Natural killer cell treated with Interleukin-12 subunit alpha and Interleukin-12 subunit beta and Interleukin-15 and Interleukin-18, amount 100 ng/mL, for 72 hours (primary cell): ENCODE measurements at regions not wholly inside any gene's neighbourhood (a gene's known extent, or its start where the extent isn't known, plus 50 kb on each side); places are given as distances from the start of the nearest gene placed in this dataset.
A peak's percentile ranks its signal among the peaks of the same experiment; 100 is the strongest.

Source experiments
- ATAC-seq, 2 donors: fragments of 150-1000 bp; cut with Tn5 transposase in 1 of 2; sonication (Bioruptor Pico), chemical (Tn5 transposase) in 1 of 2; 2 replicates each; pipeline ENCODE4 v1.10.0; 2021
- DNase-seq: peaks from one replicate; pipeline ENCODE4 v3.0.0; 2022; ENCODE audit warnings: low spot score
- H3K27ac Mint-ChIP-seq, 2 donors: 1 replicate in 1 of 2; 2 replicates in 1 of 2; pipeline ENCODE4 v1.8.0; 2022; ENCODE audit warnings: mixed read lengths in 2 of 2, mild to moderate bottlenecking in 1 of 2, moderate library complexity in 1 of 2
- H3K27me3 Mint-ChIP-seq, 2 donors: 1 replicate in 1 of 2; 2 replicates in 1 of 2; pipeline ENCODE4 v1.8.0; 2022; ENCODE audit warnings: mixed read lengths in 2 of 2
- H3K36me3 Mint-ChIP-seq: one replicate; pipeline ENCODE4 v1.8.0; 2022; ENCODE audit warnings: mixed read lengths
- H3K4me1 Mint-ChIP-seq, 2 donors: 1 replicate in 1 of 2; 2 replicates in 1 of 2; pipeline ENCODE4 v1.8.0; 2022; ENCODE audit warnings: low read depth in 2 of 2, mixed read lengths in 2 of 2, mild to moderate bottlenecking in 1 of 2
- H3K4me3 Mint-ChIP-seq: one replicate; pipeline ENCODE4 v1.8.0; 2022; ENCODE audit warnings: mixed read lengths
- H3K9me3 Mint-ChIP-seq: 2 replicates; pipeline ENCODE4 v1.8.0; 2022; ENCODE audit warnings: mixed read lengths

DNA sequence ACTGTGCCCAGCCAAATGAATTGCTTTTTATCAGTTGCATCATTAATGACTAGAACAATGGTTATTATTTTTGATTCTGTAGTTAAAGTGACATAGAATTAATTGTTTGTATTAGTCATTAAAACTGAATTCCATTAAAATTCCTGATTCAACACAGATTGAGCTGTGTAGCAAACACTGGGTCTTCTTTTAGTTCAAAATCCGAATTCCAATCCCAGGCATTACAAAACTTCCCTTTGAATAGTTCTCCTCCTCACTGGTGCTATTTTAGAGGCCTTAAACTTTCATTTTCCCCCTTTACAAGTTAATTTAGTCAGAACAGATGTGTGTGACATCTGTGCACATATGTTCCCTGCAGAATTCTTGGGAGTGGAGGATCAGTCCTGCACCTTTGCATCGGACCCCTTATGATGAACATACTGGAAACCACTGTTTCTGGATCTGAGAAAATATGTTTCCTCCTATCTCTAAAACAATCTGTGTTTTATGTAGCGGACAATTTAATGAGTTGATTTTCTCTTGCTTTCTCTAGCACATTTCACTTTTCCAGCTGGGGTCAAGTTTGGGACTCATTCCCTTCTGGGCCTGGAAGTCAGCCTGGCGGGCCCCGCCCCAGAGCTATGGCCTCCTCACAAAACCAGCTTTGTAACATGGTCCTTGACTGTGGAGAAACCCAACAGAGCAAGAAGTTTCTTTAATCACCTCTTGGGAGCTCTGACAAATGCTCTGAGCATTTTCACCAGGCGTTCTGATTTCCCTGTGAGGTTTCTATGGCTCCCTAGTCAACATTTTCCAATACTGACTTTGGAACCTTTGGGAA lies 87.9 kb upstream of the MAMDC2 start:
- no peaks in the 10 kb centered on the region for H3K36me3 Mint-ChIP-seq
- H3K27ac Mint-ChIP-seq, result no peak overlapping the region
- peaks cover 9 to 10% of the 10 kb centered on the region in 2 donors for H3K27me3 Mint-ChIP-seq
- no peaks in the 10 kb centered on the region for H3K4me1 Mint-ChIP-seq
- ATAC-seq (no peak), DNase-seq (no peak)
- H3K4me3 Mint-ChIP-seq, result no peak overlapping the region
- H3K9me3 Mint-ChIP-seq, result no peaks in the 10 kb centered on the region

DNA sequence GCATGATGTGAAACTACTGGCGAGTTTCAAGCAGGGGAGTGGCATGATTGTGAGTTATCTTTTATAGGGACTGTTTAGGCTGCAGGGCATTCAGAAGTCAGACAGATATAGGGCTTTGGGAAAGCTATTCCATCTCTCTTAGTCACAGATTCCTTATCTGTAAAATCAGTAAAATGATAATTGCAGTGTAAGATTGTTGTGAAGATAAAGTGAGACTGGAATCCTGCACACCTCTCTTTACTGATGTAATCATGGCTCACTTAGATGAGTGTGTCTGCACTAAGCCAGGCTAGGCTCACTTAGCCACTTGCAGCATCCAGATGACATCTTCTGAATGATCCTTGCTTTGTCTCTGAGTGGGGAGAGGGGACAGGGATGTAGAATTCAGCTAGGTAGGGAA lies 81.8 kb upstream of the MAMDC2 start:
- no peak for DNase-seq
- Mint-ChIP-seq H3K27me3 (peaks cover 11 to 20% of the 10 kb centered on the region in 2 donors), H3K9me3 (no peaks in the 10 kb centered on the region), H3K4me1 (no peaks in the 10 kb centered on the region), H3K36me3 (no peaks in the 10 kb centered on the region), H3K4me3 (no peak overlapping the region), H3K27ac (no peak overlapping the region)
- ATAC-seq, result peak in 1 of 2 donors; percentile 11

DNA sequence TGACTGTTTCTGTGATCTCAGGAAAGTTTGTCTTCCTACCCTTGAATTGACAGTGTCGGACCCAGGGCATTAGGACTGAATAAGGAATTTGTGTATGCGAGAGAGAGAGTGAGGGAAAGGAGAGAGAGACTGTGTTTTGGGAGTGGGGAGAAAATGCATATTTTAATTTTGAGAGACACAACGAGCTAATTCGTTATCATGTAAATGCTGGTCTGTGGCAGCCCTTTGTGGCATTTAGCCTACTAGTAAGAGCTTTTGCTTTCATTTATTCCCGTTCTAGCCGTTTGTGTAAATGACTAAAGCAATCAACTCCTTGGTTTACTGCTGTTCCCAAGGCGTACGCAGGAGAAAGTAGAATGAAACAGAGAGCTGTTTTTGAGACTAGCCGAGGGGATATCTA lies 79.8 kb upstream of the MAMDC2 start:
- DNase-seq (no peak), ATAC-seq (no peak)
- H3K27me3 Mint-ChIP-seq, result peaks cover 11 to 20% of the 10 kb centered on the region in 2 donors
- no peak overlapping the region for H3K4me3 Mint-ChIP-seq
- H3K27ac Mint-ChIP-seq, result no peak overlapping the region
- no peaks in the 10 kb centered on the region for H3K36me3 Mint-ChIP-seq
- H3K4me1 Mint-ChIP-seq, result no peaks in the 10 kb centered on the region
- no peaks in the 10 kb centered on the region for H3K9me3 Mint-ChIP-seq

DNA sequence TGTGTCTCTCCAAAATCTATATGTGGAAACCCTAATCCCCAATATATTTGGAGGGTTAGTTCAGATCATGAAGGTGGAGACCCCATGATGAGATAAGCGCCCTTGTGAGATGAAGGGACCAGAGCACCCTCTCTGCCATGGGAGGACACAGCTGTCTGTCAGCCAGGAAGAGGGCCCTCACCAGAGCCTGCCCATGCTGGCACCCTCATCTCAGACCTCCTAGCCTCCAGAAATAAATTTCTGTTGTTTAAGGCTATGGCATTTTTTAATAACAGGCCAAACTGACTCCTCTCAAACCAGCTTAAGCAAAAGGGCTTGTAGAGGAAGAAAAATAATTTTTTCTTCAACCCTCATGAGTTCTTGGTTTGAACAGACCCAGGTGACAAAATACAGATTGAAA lies 79.2 kb upstream of the MAMDC2 start:
- ATAC-seq, result no peak
- no peak overlapping the region for H3K27ac Mint-ChIP-seq
- H3K36me3 Mint-ChIP-seq, result no peaks in the 10 kb centered on the region
- no peak overlapping the region for H3K4me3 Mint-ChIP-seq
- no peaks in the 10 kb centered on the region for H3K4me1 Mint-ChIP-seq
- no peak for DNase-seq
- peaks cover 9 to 19% of the 10 kb centered on the region in 2 donors for H3K27me3 Mint-ChIP-seq
- no peaks in the 10 kb centered on the region for H3K9me3 Mint-ChIP-seq

DNA sequence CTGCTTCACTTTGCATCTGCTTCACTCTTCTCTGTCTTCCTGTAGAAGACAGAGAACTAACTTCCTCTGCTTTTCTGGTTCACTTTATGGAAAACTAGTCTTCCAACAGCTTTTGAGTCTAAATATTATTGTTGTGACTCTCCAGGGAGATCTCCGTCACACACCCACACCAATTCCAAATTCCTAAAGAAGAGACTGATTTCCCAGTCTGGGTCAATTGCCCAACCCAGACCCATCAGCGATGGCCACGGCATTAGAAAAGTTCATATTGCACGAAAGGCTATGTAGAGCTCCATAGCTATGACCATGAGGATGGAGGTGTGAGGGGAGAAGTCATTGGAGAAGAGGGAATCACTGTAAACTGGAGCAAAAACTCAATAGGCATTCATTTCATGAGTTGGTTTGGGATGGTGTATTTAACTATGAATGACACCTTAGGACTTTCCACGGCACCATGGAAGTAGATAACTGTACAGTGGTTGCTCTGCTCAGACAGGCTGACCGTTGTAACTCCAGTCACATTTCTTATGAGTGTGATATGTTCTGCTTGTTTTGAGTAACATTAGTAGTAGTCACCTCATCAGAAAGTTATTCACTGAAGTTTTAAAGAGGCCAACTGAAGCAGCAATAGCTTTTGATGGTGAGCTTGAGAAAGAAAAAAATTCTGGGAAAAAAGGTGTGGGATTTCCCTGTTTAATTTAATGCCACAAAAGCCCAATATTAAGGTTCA lies 78.1 kb upstream of the MAMDC2 start:
- Mint-ChIP-seq H3K9me3 (no peaks in the 10 kb centered on the region), H3K4me1 (no peaks in the 10 kb centered on the region), H3K36me3 (no peaks in the 10 kb centered on the region), H3K27me3 (peaks cover 6 to 13% of the 10 kb centered on the region in 2 donors), H3K27ac (no peak overlapping the region), H3K4me3 (no peak overlapping the region)
- no peak for ATAC-seq
- DNase-seq, result no peak

DNA sequence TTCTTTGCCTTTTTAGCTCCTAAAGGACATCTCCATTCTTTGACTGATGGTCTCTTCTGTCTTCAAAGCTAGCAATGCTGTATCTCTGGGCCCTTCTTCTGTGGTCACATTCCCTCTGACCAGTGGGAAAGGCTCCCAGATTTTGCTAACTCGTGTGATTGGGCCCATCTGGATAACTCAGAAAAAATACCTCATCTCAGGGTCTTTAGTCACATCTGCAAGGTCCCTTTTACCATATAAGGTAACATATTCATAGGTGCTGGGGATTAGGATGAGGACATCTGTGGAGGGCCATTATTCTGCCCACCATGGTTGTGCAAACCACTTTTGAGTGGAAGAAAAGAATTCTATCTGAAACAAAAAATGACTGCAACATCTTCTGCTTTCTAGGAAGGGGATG lies 76.3 kb upstream of the MAMDC2 start:
- Mint-ChIP-seq H3K36me3 (no peaks in the 10 kb centered on the region), H3K27ac (no peak overlapping the region), H3K4me1 (no peaks in the 10 kb centered on the region), H3K4me3 (no peak overlapping the region), H3K27me3 (peaks cover 4 to 5% of the 10 kb centered on the region in 2 donors), H3K9me3 (no peaks in the 10 kb centered on the region)
- ATAC-seq (no peak), DNase-seq (no peak)

DNA sequence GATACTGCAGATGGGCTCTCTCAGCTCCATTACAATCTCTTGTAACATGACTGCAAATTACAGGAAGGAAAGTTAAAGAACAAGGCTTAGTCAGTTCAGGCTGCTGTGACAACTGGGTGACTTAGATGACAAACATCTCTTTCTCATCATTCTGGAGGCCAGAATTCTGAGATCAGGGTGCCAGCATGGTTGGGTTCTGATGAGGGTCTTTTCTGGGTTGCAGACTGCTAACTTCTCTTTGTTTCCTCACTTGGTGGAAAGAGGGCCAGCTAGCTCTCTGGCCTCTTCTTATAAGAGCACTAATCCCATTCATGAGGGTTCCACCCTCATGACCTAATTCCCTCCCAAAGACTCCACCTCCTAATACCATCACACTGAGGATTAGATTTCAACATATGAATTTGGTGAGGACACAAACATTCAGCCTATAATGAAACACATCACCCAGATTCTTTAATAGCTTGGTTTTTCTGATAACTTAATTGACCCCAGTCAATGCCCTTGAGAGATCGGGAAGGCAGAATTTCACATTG lies 73.6 kb upstream of the MAMDC2 start:
- H3K9me3 Mint-ChIP-seq, result no peaks in the 10 kb centered on the region

DNA sequence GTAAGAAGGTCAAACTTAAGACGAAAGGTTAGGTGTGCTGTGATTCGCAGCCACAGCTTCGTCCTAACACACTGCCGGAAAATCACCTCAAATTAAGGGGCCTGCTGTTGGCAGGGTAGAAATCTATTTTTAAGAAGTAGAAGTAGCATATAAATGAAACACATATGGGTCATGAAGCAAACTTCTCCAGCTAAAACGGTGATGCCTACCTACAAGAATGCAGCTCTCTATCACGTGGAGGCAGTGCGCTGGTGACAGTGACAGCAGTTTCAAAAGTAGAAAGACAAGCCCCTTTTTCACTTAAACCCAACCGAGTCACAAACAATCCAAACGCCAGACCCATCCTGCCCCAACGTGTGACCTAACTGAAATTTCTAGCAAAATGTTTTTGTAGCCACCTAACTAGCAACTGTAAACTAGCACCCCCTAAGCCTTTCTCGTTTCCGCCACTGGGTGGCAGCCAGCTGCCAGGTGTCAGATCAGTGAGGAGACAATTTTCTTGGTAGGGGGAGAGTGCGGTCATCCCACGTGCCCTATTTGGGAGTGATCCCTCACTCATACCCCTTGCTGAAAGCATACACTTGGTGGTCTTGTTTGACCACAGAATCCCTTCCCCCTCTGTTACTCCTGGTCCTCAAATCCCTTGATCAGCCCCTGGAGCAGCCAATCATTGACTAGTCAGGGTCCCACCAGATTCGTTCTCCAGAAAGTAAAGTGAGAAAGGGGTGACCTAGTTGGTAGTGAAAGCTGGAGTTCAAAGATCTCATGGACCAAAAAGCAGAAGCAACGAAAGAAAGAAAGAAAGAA lies 71.8 kb upstream of the MAMDC2 start:
- DNase-seq (no peak), ATAC-seq (peak in 1 of 2 donors; percentile 51)
- H3K4me3 Mint-ChIP-seq, result no peak overlapping the region
- no peaks in the 10 kb centered on the region for H3K36me3 Mint-ChIP-seq
- H3K9me3 Mint-ChIP-seq, result no peaks in the 10 kb centered on the region
- no peak overlapping the region for H3K27ac Mint-ChIP-seq
- H3K4me1 Mint-ChIP-seq, result no peaks in the 10 kb centered on the region
- peaks cover 4 to 7% of the 10 kb centered on the region in 2 donors for H3K27me3 Mint-ChIP-seq

More for the DNA sequence above, 73.6 kb upstream of the MAMDC2 start:
- Mint-ChIP-seq H3K27me3 (peaks cover 4 to 7% of the 10 kb centered on the region in 2 donors), H3K4me3 (no peak overlapping the region), H3K36me3 (no peaks in the 10 kb centered on the region), H3K4me1 (no peaks in the 10 kb centered on the region), H3K27ac (no peak overlapping the region)
- no peak for ATAC-seq
- DNase-seq, result no peak

DNA sequence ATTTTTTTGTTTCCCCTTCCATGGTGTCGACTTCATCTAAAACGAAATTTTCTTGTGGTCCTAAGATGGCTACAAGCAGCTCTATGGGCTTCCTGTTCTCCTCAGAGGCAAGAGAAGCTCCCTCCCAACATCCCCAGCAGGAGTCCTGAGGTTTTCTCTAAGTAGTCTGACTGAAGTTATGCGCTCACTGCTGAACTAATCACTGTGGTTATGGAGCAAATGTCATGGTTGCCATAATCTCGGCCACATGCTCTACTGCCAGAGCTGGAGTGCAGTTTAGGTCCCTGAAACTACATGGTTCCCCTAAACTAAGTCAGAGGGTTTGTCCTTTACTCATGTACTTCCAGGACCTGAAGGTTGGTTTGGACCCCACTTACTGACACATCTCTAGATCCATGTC lies 68.0 kb upstream of the MAMDC2 start:
- Mint-ChIP-seq H3K27ac (no peak overlapping the region), H3K9me3 (no peaks in the 10 kb centered on the region), H3K4me1 (no peaks in the 10 kb centered on the region), H3K36me3 (no peaks in the 10 kb centered on the region), H3K4me3 (no peak overlapping the region), H3K27me3 (peaks cover 8 to 10% of the 10 kb centered on the region in 2 donors)
- no peak for DNase-seq
- ATAC-seq, result no peak

DNA sequence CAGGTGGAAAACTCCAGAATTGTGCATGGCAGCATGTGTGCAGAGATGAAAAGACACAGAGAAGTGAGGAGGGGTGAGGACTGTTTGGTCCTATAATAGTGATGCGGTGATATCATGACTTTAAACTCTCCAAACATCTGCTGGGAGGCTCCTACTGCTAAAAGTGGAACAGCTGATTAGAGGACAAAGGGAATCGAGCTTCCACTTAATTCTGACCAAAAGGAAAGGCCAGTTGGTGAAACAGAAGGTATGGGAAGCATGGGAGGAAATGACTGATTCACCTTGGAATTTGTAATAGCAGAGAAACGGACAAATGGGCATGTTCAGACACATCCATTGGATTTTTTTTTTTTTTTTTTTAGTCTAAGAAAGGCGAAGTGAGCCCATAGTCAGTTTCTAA lies 67.5 kb upstream of the MAMDC2 start:
- Mint-ChIP-seq H3K27me3 (peaks cover 11 to 14% of the 10 kb centered on the region in 2 donors), H3K27ac (no peak overlapping the region), H3K9me3 (no peaks in the 10 kb centered on the region), H3K4me3 (no peak overlapping the region), H3K4me1 (no peaks in the 10 kb centered on the region), H3K36me3 (no peaks in the 10 kb centered on the region)
- ATAC-seq (no peak), DNase-seq (no peak)

DNA sequence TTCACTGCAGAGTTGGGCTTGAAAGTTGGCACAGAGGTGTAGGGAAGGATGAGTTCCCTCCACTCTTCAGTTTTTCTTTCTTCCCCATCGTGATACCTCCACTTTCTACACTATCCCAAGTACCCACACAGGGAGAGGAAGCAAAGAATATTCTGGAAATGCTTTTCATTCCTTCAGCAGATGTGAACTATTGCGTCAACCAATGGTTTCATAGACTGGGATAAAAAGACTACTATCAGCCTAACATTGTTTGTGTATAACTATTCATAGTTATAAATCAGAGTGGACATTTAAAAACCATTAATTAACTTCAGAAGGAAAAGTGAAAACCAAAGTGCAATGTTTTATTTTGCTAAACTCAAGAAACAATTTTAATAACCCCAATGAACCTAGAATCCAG lies 63.6 kb upstream of the MAMDC2 start:
- Mint-ChIP-seq H3K4me3 (no peak overlapping the region), H3K27ac (no peak overlapping the region), H3K36me3 (no peaks in the 10 kb centered on the region), H3K4me1 (no peaks in the 10 kb centered on the region), H3K27me3 (peaks cover 7 to 15% of the 10 kb centered on the region in 2 donors), H3K9me3 (no peaks in the 10 kb centered on the region)
- no peak for DNase-seq
- ATAC-seq, result no peak

DNA sequence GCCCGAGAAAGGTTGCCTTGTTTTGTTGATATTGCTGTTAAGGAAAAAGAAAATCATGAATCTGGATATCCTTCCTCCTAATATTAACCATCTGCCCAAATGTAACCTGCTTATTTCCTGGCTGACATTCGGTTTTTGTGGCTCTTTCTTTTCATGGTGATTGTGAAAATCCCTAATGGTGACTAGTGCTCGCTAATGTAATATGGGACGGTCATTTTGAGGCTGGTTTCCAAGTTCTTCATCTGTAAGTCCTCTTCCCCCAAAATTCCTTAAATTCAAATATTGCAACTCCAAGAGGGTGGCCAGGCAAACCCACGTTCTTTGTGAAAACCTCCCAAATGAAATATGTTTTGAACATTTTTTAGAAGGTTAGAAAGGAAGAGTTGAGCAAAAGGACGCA lies 63.1 kb upstream of the MAMDC2 start:
- Mint-ChIP-seq H3K27me3 (peaks cover 7 to 15% of the 10 kb centered on the region in 2 donors), H3K4me3 (no peak overlapping the region), H3K36me3 (no peaks in the 10 kb centered on the region), H3K27ac (no peak overlapping the region), H3K9me3 (no peaks in the 10 kb centered on the region), H3K4me1 (no peaks in the 10 kb centered on the region)
- ATAC-seq, result no peak
- no peak for DNase-seq

DNA sequence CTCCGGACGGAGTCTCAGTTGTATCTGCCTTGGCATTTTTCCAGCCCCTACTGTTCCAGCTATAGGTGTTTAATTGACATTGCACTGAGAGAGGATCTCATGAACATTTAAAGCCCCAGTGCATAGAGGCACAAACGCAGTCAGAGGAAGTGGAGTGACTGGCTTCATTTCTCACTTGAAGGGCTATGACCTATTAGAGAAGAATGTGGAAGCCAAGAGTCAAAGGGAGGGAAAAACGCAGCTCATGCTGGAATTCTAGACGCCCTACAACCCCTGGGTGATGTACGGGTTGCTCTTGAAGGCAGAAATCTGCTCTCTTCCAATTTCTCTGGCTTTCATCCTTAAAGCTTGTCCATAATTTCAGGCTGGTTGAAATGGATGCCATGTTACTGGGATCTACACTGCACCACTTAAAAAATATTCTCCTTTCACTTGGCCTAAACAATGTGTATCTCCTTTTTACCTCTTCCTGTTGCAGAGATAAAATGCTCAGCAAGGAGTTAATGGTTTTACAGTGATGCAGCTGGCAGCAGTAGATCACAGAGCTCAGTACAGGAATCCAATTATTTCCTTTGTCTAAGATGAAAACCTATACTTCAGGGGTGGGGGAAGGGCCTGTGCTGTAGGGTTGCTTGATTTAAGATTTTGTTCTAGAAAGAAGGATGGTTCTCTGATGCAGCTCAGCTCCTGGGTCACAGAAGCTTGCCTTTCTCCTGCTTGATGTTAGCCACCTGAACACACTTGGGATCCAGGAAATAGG lies 61.8 kb upstream of the MAMDC2 start:
- H3K27me3 Mint-ChIP-seq, result peaks cover 7 to 15% of the 10 kb centered on the region in 2 donors
- no peak for DNase-seq
- no peak overlapping the region for H3K4me3 Mint-ChIP-seq
- ATAC-seq, result no peak
- no peaks in the 10 kb centered on the region for H3K4me1 Mint-ChIP-seq
- no peaks in the 10 kb centered on the region for H3K36me3 Mint-ChIP-seq
- no peak overlapping the region for H3K27ac Mint-ChIP-seq
- no peaks in the 10 kb centered on the region for H3K9me3 Mint-ChIP-seq
